RWPE2 (cell line): ENCODE measurements at regions not wholly inside any gene's neighbourhood (a gene's known extent, or its start where the extent isn't known, plus 50 kb on each side); places are given as distances from the start of the nearest gene placed in this dataset.

Experiments
- ATAC-seq: fragments of 200-7000 bp; cut with Tn5 transposase; 3 replicates; pipeline ENCODE4 v1.9.1; 2021; ENCODE audit warnings: low read depth
- DNase-seq: peaks from one replicate; pipeline ENCODE4 v3.0.0-alpha.2; 2020; ENCODE audit warnings: low spot score
- H3K27ac ChIP-seq: fragments of 450-650 bp; 2 replicates; pipeline ENCODE4 v1.5.1; 2017; ENCODE audit warnings: mild to moderate bottlenecking; ENCODE audit not compliant: poor library complexity, severe bottlenecking
- H3K27me3 ChIP-seq: fragments of 250-450 bp; sonication (Bioruptor Pico); 2 replicates; pipeline ENCODE4 v1.5.1; 2021; ENCODE audit warnings: mild to moderate bottlenecking, moderate library complexity; ENCODE audit not compliant: insufficient read depth, poor library complexity, severe bottlenecking
- H3K36me3 ChIP-seq: fragments of 250-450 bp; sonication (Bioruptor Pico); 2 replicates; pipeline ENCODE4 v1.5.1; 2020; ENCODE audit warnings: low read depth, mild to moderate bottlenecking, moderate library complexity
- H3K4me1 ChIP-seq: fragments of 250-450 bp; sonication (Bioruptor Pico); 2 replicates; pipeline ENCODE4 v1.5.1; 2021; ENCODE audit warnings: mild to moderate bottlenecking, moderate library complexity; ENCODE audit not compliant: insufficient read depth, poor library complexity, severe bottlenecking
- H3K4me3 ChIP-seq: fragments of 250-450 bp; sonication (Bioruptor Pico); 2 replicates; pipeline ENCODE4 v1.5.1; 2021; ENCODE audit warnings: mild to moderate bottlenecking, moderate library complexity; ENCODE audit not compliant: severe bottlenecking
- H3K9me3 ChIP-seq: fragments of 250-450 bp; sonication (Bioruptor Pico); 2 replicates; pipeline ENCODE4 v1.5.1; 2021; ENCODE audit warnings: mild to moderate bottlenecking, moderate library complexity; ENCODE audit not compliant: severe bottlenecking
- TF ChIP-seq, protein P1 (sequence below): fragments of 450-650 bp; IDR thresholded peaks from one replicate; pipeline ENCODE4 v1.5.1; 2017; ENCODE audit warnings: mild to moderate bottlenecking, moderate library complexity; ENCODE audit not compliant: poor library complexity, severe bottlenecking

DNA sequence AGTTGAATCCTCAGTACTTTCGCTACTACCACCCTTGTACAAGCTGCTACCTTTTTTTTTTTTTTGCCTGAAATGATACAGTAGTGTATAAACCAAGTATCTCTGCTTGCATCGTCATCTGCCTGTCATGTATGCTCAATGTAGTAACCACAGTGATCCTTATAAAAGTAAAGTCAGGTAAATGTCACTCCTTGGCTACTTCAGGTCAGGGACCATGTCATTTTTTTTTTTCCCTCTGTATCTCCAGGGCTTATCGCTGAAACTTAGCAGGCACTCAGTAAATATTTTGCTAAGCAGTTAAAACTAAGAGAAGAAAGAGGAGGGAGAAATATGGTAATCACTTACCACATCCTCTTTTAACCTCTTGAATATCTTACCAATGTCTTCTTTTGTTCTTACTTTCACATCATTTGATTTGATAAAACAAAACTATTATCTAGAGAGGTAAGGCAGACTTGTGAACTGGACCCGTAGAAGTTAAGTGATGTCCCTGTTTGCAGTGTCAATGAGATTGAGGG lies 96.8 kb upstream of the KLF12 start:
- ATAC-seq: no peak
- Histone ChIP-seq H3K27ac (no peak overlapping the region), H3K4me1 (no peaks in the 10 kb centered on the region)

DNA sequence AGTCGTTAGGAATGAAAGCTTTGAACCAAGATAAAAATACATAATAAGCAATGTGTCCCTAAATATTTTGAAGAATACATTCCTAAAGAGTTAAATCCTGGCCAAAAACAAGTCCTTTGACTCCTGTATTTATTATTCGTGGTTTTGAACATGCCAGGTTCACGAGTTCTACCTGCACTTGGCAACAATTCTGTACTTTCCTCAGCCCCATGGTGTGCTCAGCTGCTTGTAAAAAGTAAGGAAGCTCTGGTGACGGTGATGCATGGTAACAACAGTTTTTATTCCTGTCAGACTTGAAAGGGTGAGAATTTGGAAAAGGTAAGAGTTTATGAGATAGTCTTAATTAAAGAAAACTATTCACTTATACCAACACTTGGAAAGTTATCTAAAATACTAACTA lies 95.0 kb upstream of the KLF12 start:
- no peak for DNase-seq

More for the DNA sequence above, 96.8 kb upstream of the KLF12 start:
- TF ChIP-seq, protein P1, sequence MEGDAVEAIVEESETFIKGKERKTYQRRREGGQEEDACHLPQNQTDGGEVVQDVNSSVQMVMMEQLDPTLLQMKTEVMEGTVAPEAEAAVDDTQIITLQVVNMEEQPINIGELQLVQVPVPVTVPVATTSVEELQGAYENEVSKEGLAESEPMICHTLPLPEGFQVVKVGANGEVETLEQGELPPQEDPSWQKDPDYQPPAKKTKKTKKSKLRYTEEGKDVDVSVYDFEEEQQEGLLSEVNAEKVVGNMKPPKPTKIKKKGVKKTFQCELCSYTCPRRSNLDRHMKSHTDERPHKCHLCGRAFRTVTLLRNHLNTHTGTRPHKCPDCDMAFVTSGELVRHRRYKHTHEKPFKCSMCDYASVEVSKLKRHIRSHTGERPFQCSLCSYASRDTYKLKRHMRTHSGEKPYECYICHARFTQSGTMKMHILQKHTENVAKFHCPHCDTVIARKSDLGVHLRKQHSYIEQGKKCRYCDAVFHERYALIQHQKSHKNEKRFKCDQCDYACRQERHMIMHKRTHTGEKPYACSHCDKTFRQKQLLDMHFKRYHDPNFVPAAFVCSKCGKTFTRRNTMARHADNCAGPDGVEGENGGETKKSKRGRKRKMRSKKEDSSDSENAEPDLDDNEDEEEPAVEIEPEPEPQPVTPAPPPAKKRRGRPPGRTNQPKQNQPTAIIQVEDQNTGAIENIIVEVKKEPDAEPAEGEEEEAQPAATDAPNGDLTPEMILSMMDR: no peak
- H3K36me3 ChIP-seq: no peaks in the 10 kb centered on the region
- no peak for DNase-seq
- H3K9me3 ChIP-seq: no peaks in the 10 kb centered on the region
- no peaks in the 10 kb centered on the region for H3K27me3 ChIP-seq
- no peak overlapping the region for H3K4me3 ChIP-seq

DNA sequence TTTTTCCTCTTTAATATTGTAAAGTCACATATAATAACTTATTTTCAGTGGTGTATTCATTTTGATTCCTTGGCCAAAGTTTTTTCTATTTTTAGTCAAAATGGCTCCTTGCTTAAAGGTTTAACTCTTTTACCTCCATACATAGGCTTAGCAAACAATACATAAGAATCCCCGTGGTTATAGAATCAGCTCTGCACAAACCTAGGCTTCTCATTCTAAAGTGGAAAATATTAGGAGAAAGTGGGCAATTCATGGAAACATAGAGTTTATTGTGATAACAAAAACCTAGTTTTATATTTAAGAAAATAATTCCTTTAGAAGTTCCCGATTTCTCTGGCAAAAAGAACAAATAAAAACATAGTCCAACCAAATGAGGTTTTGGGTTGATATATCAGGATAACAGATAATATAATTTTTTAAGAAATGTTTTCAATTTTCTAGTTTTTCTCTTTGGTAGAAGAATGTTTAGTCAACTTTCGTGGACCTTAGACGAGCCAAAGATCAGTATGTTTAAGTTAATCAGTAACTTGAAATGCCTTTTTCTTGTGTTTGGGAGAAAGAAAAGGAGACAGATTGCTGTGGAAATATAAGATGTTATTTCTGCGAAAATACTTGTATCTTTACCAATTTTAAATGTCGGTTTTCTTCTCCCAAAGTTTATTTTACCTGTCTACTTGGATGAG lies 93.4 kb upstream of the KLF12 start:
- Histone ChIP-seq H3K36me3 (no peaks in the 10 kb centered on the region), H3K4me3 (no peak overlapping the region), H3K27me3 (no peaks in the 10 kb centered on the region), H3K9me3 (no peaks in the 10 kb centered on the region), H3K4me1 (no peaks in the 10 kb centered on the region), H3K27ac (no peak overlapping the region)
- ATAC-seq (no peak), DNase-seq (no peak)
- TF ChIP-seq, protein P1: no peak

More for the DNA sequence above, 95.0 kb upstream of the KLF12 start:
- H3K36me3 ChIP-seq: no peaks in the 10 kb centered on the region
- no peaks in the 10 kb centered on the region for H3K4me1 ChIP-seq
- H3K9me3 ChIP-seq: no peaks in the 10 kb centered on the region
- H3K27ac ChIP-seq: no peak overlapping the region
- no peak for ATAC-seq
- no peak overlapping the region for H3K4me3 ChIP-seq
- TF ChIP-seq, protein P1: no peak
- no peaks in the 10 kb centered on the region for H3K27me3 ChIP-seq

DNA sequence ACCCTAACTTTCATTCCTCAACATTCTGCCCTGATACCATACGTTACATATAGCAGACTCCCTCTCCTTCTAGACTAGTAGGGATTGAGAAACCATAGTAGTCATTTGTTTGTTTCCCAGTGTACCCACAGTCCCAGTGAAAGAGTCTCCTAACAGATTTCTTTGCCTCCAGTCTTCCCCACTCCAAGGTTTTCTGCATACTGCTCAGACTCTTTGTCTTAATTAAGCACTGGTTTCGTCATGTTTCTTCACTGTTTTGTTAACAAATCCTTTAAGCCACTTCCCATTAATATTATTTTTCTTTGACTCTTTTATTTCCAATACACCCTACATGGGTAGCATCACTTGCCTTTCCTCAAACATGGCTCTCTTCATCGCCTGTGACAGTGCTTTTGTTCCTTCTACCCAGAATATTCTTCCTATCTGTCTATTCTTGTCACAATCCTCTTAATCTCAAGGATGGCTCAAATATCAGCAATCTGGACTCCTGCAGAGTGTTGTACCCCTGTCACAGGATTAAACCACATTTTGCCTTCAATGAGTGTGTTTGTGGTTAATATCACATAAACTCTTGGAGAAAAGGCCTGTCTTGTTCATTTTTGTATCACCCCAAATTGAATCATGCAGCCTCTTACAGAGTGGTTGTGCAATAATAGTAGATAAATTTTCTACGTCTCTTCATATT lies 92.7 kb upstream of the KLF12 start:
- Histone ChIP-seq H3K36me3 (no peaks in the 10 kb centered on the region), H3K4me1 (no peaks in the 10 kb centered on the region), H3K27ac (no peak overlapping the region), H3K4me3 (no peak overlapping the region), H3K9me3 (no peaks in the 10 kb centered on the region), H3K27me3 (no peaks in the 10 kb centered on the region)
- DNase-seq (no peak), ATAC-seq (no peak)
- TF ChIP-seq, protein P1: no peak

DNA sequence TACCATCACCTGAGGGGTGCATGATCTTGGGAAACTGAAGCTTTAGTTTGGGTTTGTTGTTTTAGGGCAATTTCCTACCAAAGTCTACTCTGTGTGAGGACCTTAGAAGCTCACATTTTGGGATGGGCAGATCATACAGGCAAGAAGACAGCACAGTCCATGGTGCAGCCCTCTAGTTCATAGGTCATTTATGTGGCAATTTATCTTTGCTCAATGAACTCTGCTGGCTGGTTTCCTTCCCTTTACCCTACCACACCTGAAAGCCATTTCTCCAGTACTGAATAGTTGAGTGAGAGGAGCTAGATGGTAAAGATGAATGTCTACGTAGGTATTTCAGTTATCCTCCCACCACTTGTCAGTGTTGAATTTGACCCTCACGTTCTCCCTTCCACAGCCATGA lies 87.5 kb upstream of the KLF12 start:
- no peak for DNase-seq
- H3K4me1 ChIP-seq: no peaks in the 10 kb centered on the region
- H3K27me3 ChIP-seq: no peaks in the 10 kb centered on the region
- H3K9me3 ChIP-seq: no peaks in the 10 kb centered on the region
- no peak overlapping the region for H3K4me3 ChIP-seq
- TF ChIP-seq, protein P1: no peak
- no peaks in the 10 kb centered on the region for H3K36me3 ChIP-seq
- ATAC-seq: no peak
- H3K27ac ChIP-seq: no peak overlapping the region
